HepG2 (cell line): ENCODE measurements at regions not wholly inside any gene's neighbourhood (a gene's known extent, or its start where the extent isn't known, plus 50 kb on each side); places are given as distances from the start of the nearest gene placed in this dataset.
A peak's percentile ranks its signal among the peaks of the same experiment; 100 is the strongest.

Source experiments
- ATAC-seq: fragments of 200-7000 bp; cut with Tn5 transposase; 3 replicates; pipeline ENCODE4 v1.9.1; 2020; ENCODE audit warnings: mild to moderate bottlenecking, moderate library complexity
- BruUV-seq: library from RNA; stranded (reverse); fragments of 400-500 nt; replicated peaks from 2 replicates; lab custom pipeline; 2021; lab: Mats Ljungman, UMichigan
- CTCF ChIA-PET: fragments of 300-600 bp; formaldehyde crosslinking; extraction: SDS; loops from one replicate; lab custom pipeline; 2021; ENCODE audit warnings: low total read pairs, inconsistent platforms, low intra/inter-chr PET ratio; lab: Yijun Ruan, JAX
- POLR2A ChIA-PET: fragments of 350-600 bp; sonication (Branson Sonifier 250); formaldehyde crosslinking; loops from one replicate; lab custom pipeline; 2020; ENCODE audit warnings: antibody characterized with exemption, inconsistent platforms; lab: Yijun Ruan, JAX
- DNase-seq: peaks from one replicate; pipeline ENCODE4 v3.0.0-alpha.2; 2015; ENCODE audit warnings: low spot score
- FAIRE-seq: peaks from 3 replicates; lab custom pipeline; 2011; peaks lifted over from hg19 to GRCh38; lab: Jason Lieb, UNC
- H2AFZ ChIP-seq: one replicate; pipeline ENCODE4 v1.6.1; 2011; ENCODE audit warnings: low read length, inconsistent platforms
- H3K27ac ChIP-seq: fragments of 300-600 bp; 3 replicates; pipeline ENCODE4 v1.8.0; 2011; ENCODE audit warnings: mixed run types, mild to moderate bottlenecking, mixed read lengths, low read length, inconsistent platforms; ENCODE audit not compliant: insufficient read depth; ENCODE audit errors: extremely low read length
- H3K27me3 ChIP-seq, 2 experiments: fragments of 200-600 bp in 1 of 2; 2 replicates in 1 of 2; 3 replicates in 1 of 2; pipeline versions ENCODE4 v1.6.0 to v1.8.0; 2011; ENCODE audit warnings: low read length in 2 of 2, mild to moderate bottlenecking in 2 of 2, moderate library complexity in 2 of 2, inconsistent platforms in 1 of 2; ENCODE audit not compliant: insufficient read depth in 2 of 2, control insufficient read depth in 1 of 2
- H3K36me3 ChIP-seq, 2 experiments: fragments of 200-600 bp in 1 of 2; replicated peaks in 1 of 2; 2 replicates in 1 of 2; 3 replicates in 1 of 2; pipeline versions ENCODE4 v1.5.1 to v1.8.0; 2011; ENCODE audit warnings: low read length in 2 of 2, inconsistent platforms in 1 of 2; ENCODE audit not compliant: insufficient read depth in 2 of 2, control insufficient read depth in 1 of 2
- H3K4me1 ChIP-seq: 2 replicates; pipeline ENCODE4 v1.5.1; 2012; ENCODE audit warnings: low read length, inconsistent platforms; ENCODE audit not compliant: insufficient read depth
- H3K4me2 ChIP-seq: 2 replicates; pipeline ENCODE4 v1.6.0; 2011; ENCODE audit warnings: low read depth, low read length, inconsistent platforms
- H3K4me3 ChIP-seq, 3 experiments: fragments of 200-600 bp in 1 of 3; sonication (generic), shearing (Covaris generic) in 1 of 3; replicated peaks in 1 of 3; 2 replicates each; pipeline ENCODE4 v1.5.1; 2011 to 2016; ENCODE audit warnings: low read length in 3 of 3, inconsistent platforms in 2 of 3, low read depth in 2 of 3, mild to moderate bottlenecking in 2 of 3, control low read depth in 1 of 3, mixed read lengths in 1 of 3; ENCODE audit not compliant: insufficient read depth in 1 of 3
- H3K79me2 ChIP-seq: one replicate; pipeline ENCODE4 v1.6.1; 2011; ENCODE audit warnings: low read length, inconsistent platforms; ENCODE audit not compliant: insufficient read depth
- H3K9ac ChIP-seq: 2 replicates; pipeline ENCODE4 v1.6.0; 2011; ENCODE audit warnings: mild to moderate bottlenecking, low read depth, low read length, inconsistent platforms; ENCODE audit not compliant: insufficient read depth
- H3K9me3 ChIP-seq: 2 replicates; pipeline ENCODE4 v1.5.1; 2012; ENCODE audit warnings: mild to moderate bottlenecking, low read length
- H4K20me1 ChIP-seq: 2 replicates; pipeline ENCODE4 v1.6.0; 2011; ENCODE audit warnings: inconsistent platforms, mild to moderate bottlenecking, low read length, moderate library complexity; ENCODE audit not compliant: insufficient read depth
- CEBPB ChIP-seq: IDR thresholded peaks from 2 replicates; pipeline ENCODE4 v1.6.1; 2011; ENCODE audit warnings: low read depth, low read length, improper control_type of control experiment, borderline replicate concordance
- FOXA3 ChIP-seq: IDR thresholded peaks from 2 replicates; pipeline ENCODE4 v1.6.1; 2016; ENCODE audit warnings: missing genetic modification reagents, missing compliant biosample characterization
- HOXD1 ChIP-seq: sonication (generic); formaldehyde crosslinking; IDR thresholded peaks from 2 replicates; pipeline ENCODE4 v1.5.0; 2020; ENCODE audit warnings: missing genetic modification reagents
- PPARG ChIP-seq: conservative IDR thresholded peaks from 2 replicates; pipeline ENCODE4 v1.6.1; 2016; ENCODE audit warnings: missing biosample characterization, missing genetic modification reagents
- TRIM22 ChIP-seq: fragments of 450-650 bp; IDR thresholded peaks from 2 replicates; pipeline ENCODE4 v1.6.1; 2017
- ZBTB33 ChIP-seq: sonication (generic); formaldehyde crosslinking; IDR thresholded peaks from 2 replicates; pipeline ENCODE4 v1.4.0; 2020; ENCODE audit warnings: missing genetic modification reagents
- ZBTB43 ChIP-seq: sonication (generic); formaldehyde crosslinking; conservative IDR thresholded peaks from 2 replicates; pipeline ENCODE4 v1.4.0; 2020; ENCODE audit warnings: missing genetic modification reagents
- WGBS: methylation state at CpG from one replicate; pipeline ENCODE4 v1.1.6; 2017; ENCODE audit warnings: low lambda C conversion rate; 5-methylcytosine and 5-hydroxymethylcytosine counted together
- in situ Hi-C: cut with HindIII; loops from 2 replicates; pipeline ENCODE4 v1.10.0; 2017; ENCODE audit warnings: low pct_unique_long_range_greater_than_20kb; ENCODE audit not compliant: extremely low pct_ligation_motif_present
- intact Hi-C: fragments of 100-400 bp; cut with micrococcal nuclease; formaldehyde crosslinking; loops from one replicate; pipeline ENCODE4 v1.10.0; 2022; ENCODE audit not compliant: unreplicated experiment
- TF ChIP-seq, protein P1 (sequence below): sonication (generic); formaldehyde crosslinking; IDR thresholded peaks from 2 replicates; pipeline ENCODE4 v1.4.0; 2020; ENCODE audit warnings: missing genetic modification reagents
- TF ChIP-seq, protein P2 (sequence below): sonication (generic); formaldehyde crosslinking; IDR thresholded peaks from 2 replicates; pipeline ENCODE4 v1.4.0; 2020; ENCODE audit warnings: missing genetic modification reagents

- BruUV-seq, result no TSS peak
- no peaks in the 10 kb centered on the region for H4K20me1 ChIP-seq
- H3K4me2 ChIP-seq, result no peak overlapping the region
- H3K36me3 ChIP-seq, result no peaks in the 10 kb centered on the region
- H3K27ac ChIP-seq, result no peak overlapping the region
- CTCF ChIA-PET, result no interaction called here
- no peak overlapping the region for H3K9ac ChIP-seq
- TF ChIP-seq HOXD1 (no peak), ZBTB33 (CRISPR knock-in tag) (no peak), FOXA3 (CRISPR knock-in tag) (0 out of 2 replicates have a peak, but pooled peaks have one; percentile 27), TRIM22 (no peak), PPARG (CRISPR knock-in tag) (0 out of 2 replicates have a peak, but pooled peaks have one; percentile 29), ZBTB43 (CRISPR knock-in tag) (no peak), CEBPB (peak; percentile 30; the same call in 1 of the 2 replicates)
- TF ChIP-seq, protein P1, sequence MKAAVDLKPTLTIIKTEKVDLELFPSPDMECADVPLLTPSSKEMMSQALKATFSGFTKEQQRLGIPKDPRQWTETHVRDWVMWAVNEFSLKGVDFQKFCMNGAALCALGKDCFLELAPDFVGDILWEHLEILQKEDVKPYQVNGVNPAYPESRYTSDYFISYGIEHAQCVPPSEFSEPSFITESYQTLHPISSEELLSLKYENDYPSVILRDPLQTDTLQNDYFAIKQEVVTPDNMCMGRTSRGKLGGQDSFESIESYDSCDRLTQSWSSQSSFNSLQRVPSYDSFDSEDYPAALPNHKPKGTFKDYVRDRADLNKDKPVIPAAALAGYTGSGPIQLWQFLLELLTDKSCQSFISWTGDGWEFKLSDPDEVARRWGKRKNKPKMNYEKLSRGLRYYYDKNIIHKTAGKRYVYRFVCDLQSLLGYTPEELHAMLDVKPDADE (CRISPR knock-in tag), result no peak
- TF ChIP-seq, protein P2, sequence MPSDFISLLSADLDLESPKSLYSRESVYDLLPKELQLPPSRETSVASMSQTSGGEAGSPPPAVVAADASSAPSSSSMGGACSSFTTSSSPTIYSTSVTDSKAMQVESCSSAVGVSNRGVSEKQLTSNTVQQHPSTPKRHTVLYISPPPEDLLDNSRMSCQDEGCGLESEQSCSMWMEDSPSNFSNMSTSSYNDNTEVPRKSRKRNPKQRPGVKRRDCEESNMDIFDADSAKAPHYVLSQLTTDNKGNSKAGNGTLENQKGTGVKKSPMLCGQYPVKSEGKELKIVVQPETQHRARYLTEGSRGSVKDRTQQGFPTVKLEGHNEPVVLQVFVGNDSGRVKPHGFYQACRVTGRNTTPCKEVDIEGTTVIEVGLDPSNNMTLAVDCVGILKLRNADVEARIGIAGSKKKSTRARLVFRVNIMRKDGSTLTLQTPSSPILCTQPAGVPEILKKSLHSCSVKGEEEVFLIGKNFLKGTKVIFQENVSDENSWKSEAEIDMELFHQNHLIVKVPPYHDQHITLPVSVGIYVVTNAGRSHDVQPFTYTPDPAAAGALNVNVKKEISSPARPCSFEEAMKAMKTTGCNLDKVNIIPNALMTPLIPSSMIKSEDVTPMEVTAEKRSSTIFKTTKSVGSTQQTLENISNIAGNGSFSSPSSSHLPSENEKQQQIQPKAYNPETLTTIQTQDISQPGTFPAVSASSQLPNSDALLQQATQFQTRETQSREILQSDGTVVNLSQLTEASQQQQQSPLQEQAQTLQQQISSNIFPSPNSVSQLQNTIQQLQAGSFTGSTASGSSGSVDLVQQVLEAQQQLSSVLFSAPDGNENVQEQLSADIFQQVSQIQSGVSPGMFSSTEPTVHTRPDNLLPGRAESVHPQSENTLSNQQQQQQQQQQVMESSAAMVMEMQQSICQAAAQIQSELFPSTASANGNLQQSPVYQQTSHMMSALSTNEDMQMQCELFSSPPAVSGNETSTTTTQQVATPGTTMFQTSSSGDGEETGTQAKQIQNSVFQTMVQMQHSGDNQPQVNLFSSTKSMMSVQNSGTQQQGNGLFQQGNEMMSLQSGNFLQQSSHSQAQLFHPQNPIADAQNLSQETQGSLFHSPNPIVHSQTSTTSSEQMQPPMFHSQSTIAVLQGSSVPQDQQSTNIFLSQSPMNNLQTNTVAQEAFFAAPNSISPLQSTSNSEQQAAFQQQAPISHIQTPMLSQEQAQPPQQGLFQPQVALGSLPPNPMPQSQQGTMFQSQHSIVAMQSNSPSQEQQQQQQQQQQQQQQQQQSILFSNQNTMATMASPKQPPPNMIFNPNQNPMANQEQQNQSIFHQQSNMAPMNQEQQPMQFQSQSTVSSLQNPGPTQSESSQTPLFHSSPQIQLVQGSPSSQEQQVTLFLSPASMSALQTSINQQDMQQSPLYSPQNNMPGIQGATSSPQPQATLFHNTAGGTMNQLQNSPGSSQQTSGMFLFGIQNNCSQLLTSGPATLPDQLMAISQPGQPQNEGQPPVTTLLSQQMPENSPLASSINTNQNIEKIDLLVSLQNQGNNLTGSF (CRISPR knock-in tag), result no peak
- TF ChIP-seq, all 625 proteins: peak for 3
- no peak overlapping the region for H2AFZ ChIP-seq
- peaks cover 4% of the 10 kb centered on the region; the same call in 1 of the 2 replicates for H3K4me1 ChIP-seq
- DNase-seq (peak; percentile 3), ATAC-seq (no peak), FAIRE-seq (no peak)
- no peaks in the 10 kb centered on the region for H3K79me2 ChIP-seq
- in situ Hi-C loops, result no loop called here
- POLR2A ChIA-PET, result no interaction called here
- intact Hi-C loops, result no loop called here
- no peaks in the 10 kb centered on the region for H3K9me3 ChIP-seq
- H3K4me3 ChIP-seq, result no peak overlapping the region
- 7% methylated on average over 2 of the region's 2 CpGs for WGBS
- peaks cover 0 to 8% of the 10 kb centered on the region in 2 experiments; a peak in 1 of 5 replicates for H3K27me3 ChIP-seq
Measured at GRCh38 chr11:19592842-19593241, 119.8 kb upstream of the NAV2 start.
